ENCODE measurements at regions not wholly inside any gene's neighbourhood (a gene's known extent, or its start where the extent isn't known, plus 50 kb on each side); places are given as distances from the start of the nearest gene placed in this dataset.
"Not testable (repeated sequence)": the region's sequence is repeated elsewhere in the genome, so short reads cannot be mapped to it uniquely, and the experiment has no call there.

- DNase-seq = no peak
Observed at GRCh38 chrX:125378205-125378604, 58.5 kb downstream of the TEX13C start.

- no peak for DNase-seq
Observed at GRCh38 chrX:125378770-125379169, 59.1 kb downstream of the TEX13C start.

- DNase-seq = no peak
Observed at GRCh38 chrX:125382148-125382628, 62.5 kb downstream of the TEX13C start.

- DNase-seq = no peak
Observed at GRCh38 chrX:125382889-125383288, 63.2 kb downstream of the TEX13C start.

- DNase-seq = no peak
Observed at GRCh38 chrX:125384867-125385266, 65.2 kb downstream of the TEX13C start.

- no peak for DNase-seq
Observed at GRCh38 chrX:125387945-125388344, 68.3 kb downstream of the TEX13C start.

GRCh38 chrX:125394449-125394848 lies 74.8 kb downstream of the TEX13C start:
- DNase-seq = no peak

- DNase-seq = no peak
Observed at GRCh38 chrX:125395626-125396025, 76.0 kb downstream of the TEX13C start.

GRCh38 chrX:125398959-125399440 lies 79.3 kb downstream of the TEX13C start:
- no peak for DNase-seq

- DNase-seq = no peak
Observed at GRCh38 chrX:125402807-125403206, 83.1 kb downstream of the TEX13C start.

GRCh38 chrX:125404667-125405160 lies 85.0 kb downstream of the TEX13C start:
- no peak for DNase-seq

GRCh38 chrX:125405339-125405738 lies 85.7 kb downstream of the TEX13C start:
- DNase-seq = no peak

GRCh38 chrX:125407314-125407713 lies 87.6 kb downstream of the TEX13C start:
- no peak for DNase-seq

- DNase-seq = no peak
Observed at GRCh38 chrX:125420809-125421208, 101.1 kb downstream of the TEX13C start.

- no peak for DNase-seq
Observed at GRCh38 chrX:125422986-125423385, 103.3 kb downstream of the TEX13C start.

- DNase-seq = no peak
Observed at GRCh38 chrX:125424536-125424935, 104.9 kb downstream of the TEX13C start.

- DNase-seq = peak; percentile 45
Observed at GRCh38 chrX:125436855-125437254, 117.2 kb downstream of the TEX13C start.

GRCh38 chrX:125439194-125439849 lies 119.7 kb downstream of the TEX13C start:
- DNase-seq = no peak

GRCh38 chrX:125444659-125445058 lies 125.0 kb downstream of the TEX13C start:
- DNase-seq = no peak

GRCh38 chrX:125475482-125475881 lies 155.8 kb downstream of the TEX13C start:
- no peak for DNase-seq

GRCh38 chrX:125492439-125492838 lies 172.8 kb downstream of the TEX13C start:
- no peak for DNase-seq

GRCh38 chrX:125493004-125493403 lies 173.3 kb downstream of the TEX13C start:
- not testable (repeated sequence) for DNase-seq

GRCh38 chrX:125497667-125498066 lies 178.0 kb downstream of the TEX13C start:
- DNase-seq = no peak

- DNase-seq = no peak
Observed at GRCh38 chrX:125503769-125504168, 184.1 kb downstream of the TEX13C start.

- no peak for DNase-seq
Observed at GRCh38 chrX:125505207-125505606, 185.5 kb downstream of the TEX13C start.
